ENCODE measurements at regions not wholly inside any gene's neighbourhood (a gene's known extent, or its start where the extent isn't known, plus 50 kb on each side); places are given as distances from the start of the nearest gene placed in this dataset.

- no peak overlapping the region for H3K4me2 ChIP-seq (ENCODE audit: insufficient read depth, low read length)
- no peak overlapping the region for H2AFZ ChIP-seq (ENCODE audit: low read length)
- no peak overlapping the region for H3K4me3 ChIP-seq (ENCODE audit: insufficient read depth, low read length)
- no peaks in the 10 kb centered on the region for H3K79me2 ChIP-seq (ENCODE audit: insufficient read depth, low read length)
- no peaks in the 10 kb centered on the region for H3K4me1 ChIP-seq (ENCODE audit: insufficient read depth, low read length)
- H3K9me3 ChIP-seq (ENCODE audit: low read depth, low read length), result peaks cover 3% of the 10 kb centered on the region
- H4K20me1 ChIP-seq (ENCODE audit: insufficient read depth, low read length), result no peaks in the 10 kb centered on the region
- H3K27ac ChIP-seq (ENCODE audit: low read depth, low read length), result no peak overlapping the region
- no peaks in the 10 kb centered on the region for H3K36me3 ChIP-seq (ENCODE audit: insufficient read depth, low read length)
- no peak for DNase-seq (ENCODE audit: insufficient read length, low spot score, missing footprints)
- TF ChIP-seq CTCF (IDR thresholded peaks at IDR 0.05; ENCODE audit: extremely low read depth, low read depth, low read length), result no peak
- H3K27me3 ChIP-seq (ENCODE audit: insufficient read depth, low read length), result no peaks in the 10 kb centered on the region
Observed at GRCh38 chr4:63894161-63894560, 515.1 kb downstream of the TECRL start.

- H3K9me3 ChIP-seq (ENCODE audit: low read depth, low read length), result no peaks in the 10 kb centered on the region
- H4K20me1 ChIP-seq (ENCODE audit: insufficient read depth, low read length), result no peaks in the 10 kb centered on the region
- no peak overlapping the region for H3K4me2 ChIP-seq (ENCODE audit: insufficient read depth, low read length)
- no peak overlapping the region for H3K4me3 ChIP-seq (ENCODE audit: insufficient read depth, low read length)
- H3K27me3 ChIP-seq (ENCODE audit: insufficient read depth, low read length), result no peaks in the 10 kb centered on the region
- DNase-seq (ENCODE audit: insufficient read length, low spot score, missing footprints), result no peak
- no peak overlapping the region for H2AFZ ChIP-seq (ENCODE audit: low read length)
- no peaks in the 10 kb centered on the region for H3K36me3 ChIP-seq (ENCODE audit: insufficient read depth, low read length)
- no peaks in the 10 kb centered on the region for H3K4me1 ChIP-seq (ENCODE audit: insufficient read depth, low read length)
- no peak for TF ChIP-seq CTCF (IDR thresholded peaks at IDR 0.05; ENCODE audit: extremely low read depth, low read depth, low read length)
- no peak overlapping the region for H3K27ac ChIP-seq (ENCODE audit: low read depth, low read length)
- no peaks in the 10 kb centered on the region for H3K79me2 ChIP-seq (ENCODE audit: insufficient read depth, low read length)
Observed at GRCh38 chr4:63869370-63869769, 539.9 kb downstream of the TECRL start.

- no peaks in the 10 kb centered on the region for H3K79me2 ChIP-seq (ENCODE audit: insufficient read depth, low read length)
- TF ChIP-seq CTCF (IDR thresholded peaks at IDR 0.05; ENCODE audit: extremely low read depth, low read depth, low read length), result no peak
- peaks cover 4% of the 10 kb centered on the region for H3K9me3 ChIP-seq (ENCODE audit: low read depth, low read length)
- no peak overlapping the region for H3K27ac ChIP-seq (ENCODE audit: low read depth, low read length)
- DNase-seq (ENCODE audit: insufficient read length, low spot score, missing footprints), result no peak
- H3K36me3 ChIP-seq (ENCODE audit: insufficient read depth, low read length), result no peaks in the 10 kb centered on the region
- no peak overlapping the region for H3K4me2 ChIP-seq (ENCODE audit: insufficient read depth, low read length)
- H4K20me1 ChIP-seq (ENCODE audit: insufficient read depth, low read length), result no peaks in the 10 kb centered on the region
- no peak overlapping the region for H2AFZ ChIP-seq (ENCODE audit: low read length)
- no peaks in the 10 kb centered on the region for H3K27me3 ChIP-seq (ENCODE audit: insufficient read depth, low read length)
- no peak overlapping the region for H3K4me3 ChIP-seq (ENCODE audit: insufficient read depth, low read length)
- H3K4me1 ChIP-seq (ENCODE audit: insufficient read depth, low read length), result no peaks in the 10 kb centered on the region
Observed at GRCh38 chr4:63851496-63851895, 557.8 kb downstream of the TECRL start.

GRCh38 chr4:63841266-63841665, 568.0 kb downstream of the TECRL start:
- no peak overlapping the region for H2AFZ ChIP-seq (ENCODE audit: low read length)
- TF ChIP-seq CTCF (IDR thresholded peaks at IDR 0.05; ENCODE audit: extremely low read depth, low read depth, low read length), result no peak
- H3K27ac ChIP-seq (ENCODE audit: low read depth, low read length), result no peak overlapping the region
- no peaks in the 10 kb centered on the region for H3K36me3 ChIP-seq (ENCODE audit: insufficient read depth, low read length)
- no peak overlapping the region for H3K4me3 ChIP-seq (ENCODE audit: insufficient read depth, low read length)
- no peaks in the 10 kb centered on the region for H3K27me3 ChIP-seq (ENCODE audit: insufficient read depth, low read length)
- H3K9me3 ChIP-seq (ENCODE audit: low read depth, low read length), result no peaks in the 10 kb centered on the region
- no peak for DNase-seq (ENCODE audit: insufficient read length, low spot score, missing footprints)
- H3K4me1 ChIP-seq (ENCODE audit: insufficient read depth, low read length), result no peaks in the 10 kb centered on the region
- H3K4me2 ChIP-seq (ENCODE audit: insufficient read depth, low read length), result no peak overlapping the region
- no peaks in the 10 kb centered on the region for H3K79me2 ChIP-seq (ENCODE audit: insufficient read depth, low read length)
- H4K20me1 ChIP-seq (ENCODE audit: insufficient read depth, low read length), result no peaks in the 10 kb centered on the region

Measured in osteoblast (primary cell).